LNCAP (cell line): ENCODE measurements at regions not wholly inside any gene's neighbourhood (a gene's known extent, or its start where the extent isn't known, plus 50 kb on each side); places are given as distances from the start of the nearest gene placed in this dataset.

Experiments
- CTCF ChIP-seq: fragments of 450-650 bp; IDR thresholded peaks from 2 replicates; pipeline ENCODE4 v1.5.1; 2017; ENCODE audit warnings: mild to moderate bottlenecking

- no peak for TF ChIP-seq CTCF
Observed at GRCh38 chr5:158123595-158123994, 264.6 kb upstream of the CLINT1 start.

GRCh38 chr5:158121678-158122077 lies 262.7 kb upstream of the CLINT1 start:
- no peak for TF ChIP-seq CTCF

GRCh38 chr5:158120760-158121159 lies 261.8 kb upstream of the CLINT1 start:
- TF ChIP-seq CTCF = no peak

GRCh38 chr5:158119961-158120723 lies 261.2 kb upstream of the CLINT1 start:
- no peak for TF ChIP-seq CTCF

- TF ChIP-seq CTCF = no peak
Observed at GRCh38 chr5:158117467-158118160, 258.7 kb upstream of the CLINT1 start.

GRCh38 chr5:158116965-158117364 lies 258.0 kb upstream of the CLINT1 start:
- TF ChIP-seq CTCF = no peak

- no peak for TF ChIP-seq CTCF
Observed at GRCh38 chr5:158115468-158115867, 256.5 kb upstream of the CLINT1 start.
